Transverse colon (tissue), 4 donors: ENCODE measurements at regions not wholly inside any gene's neighbourhood (a gene's known extent, or its start where the extent isn't known, plus 50 kb on each side); places are given as distances from the start of the nearest gene placed in this dataset.

Source experiments
- DNase-seq: peaks from one replicate; pipeline ENCODE4 v3.0.0-alpha.2; 2019
- H3K27ac ChIP-seq, 4 donors: fragments of 200-600 bp; sonication (generic); 2 replicates each; pipeline ENCODE4 v1.5.1; 2016 to 2018; ENCODE audit warnings: inconsistent platforms in 4 of 4
- H3K27me3 ChIP-seq: fragments of 200-600 bp; sonication (generic); 2 replicates; pipeline ENCODE4 v1.5.1; 2017; ENCODE audit warnings: inconsistent platforms
- H3K36me3 ChIP-seq, 4 donors: fragments of 200-600 bp; sonication (generic); 2 replicates each; pipeline ENCODE4 v1.5.1; 2017 to 2019; ENCODE audit warnings: inconsistent platforms in 4 of 4
- H3K4me1 ChIP-seq, 4 donors: fragments of 200-600 bp; sonication (generic); 2 replicates each; pipeline ENCODE4 v1.5.1; 2017 to 2020; ENCODE audit warnings: inconsistent platforms in 4 of 4
- H3K4me3 ChIP-seq, 4 donors: fragments of 200-600 bp; sonication (generic); 1 replicate in 1 of 4; 2 replicates in 3 of 4; pipeline versions ENCODE4 v1.5.1 to v1.6.1; 2017 to 2019; ENCODE audit warnings: inconsistent platforms in 4 of 4
- H3K9me3 ChIP-seq, 2 donors: fragments of 200-600 bp; sonication (generic); 2 replicates each; pipeline ENCODE4 v1.5.1; 2017 to 2019; ENCODE audit warnings: inconsistent platforms in 2 of 2
- CTCF ChIP-seq, 5 experiments: fragments of 200-600 bp in 3 of 5; fragments of 450-650 bp in 2 of 5; sonication (generic) in 3 of 5; IDR thresholded peaks; 1 replicate in 2 of 5; 2 replicates in 3 of 5; pipeline ENCODE4 v1.5.1; 2016 to 2017; ENCODE audit warnings: antibody characterized with exemption in 5 of 5, inconsistent platforms in 3 of 5, mild to moderate bottlenecking in 2 of 5, moderate library complexity in 1 of 5
- EP300 ChIP-seq: sonication (generic); formaldehyde crosslinking; IDR thresholded peaks from one replicate; pipeline ENCODE4 v1.6.1; 2017; ENCODE audit warnings: antibody characterized with exemption, low read depth
- POLR2A ChIP-seq: fragments of 450-650 bp; IDR thresholded peaks from one replicate; pipeline ENCODE4 v1.6.1; 2016; ENCODE audit warnings: antibody characterized with exemption, mild to moderate bottlenecking, moderate library complexity
- POLR2AphosphoS5 ChIP-seq, 3 donors: sonication (generic); formaldehyde crosslinking; IDR thresholded peaks; one replicate each; pipeline ENCODE4 v1.6.1; 2016; ENCODE audit warnings: antibody characterized with exemption in 3 of 3
- WGBS, 2 donors: methylation state at CpG; one replicate each; pipeline ENCODE4 v1.1.5; 2018; ENCODE audit warnings: low coverage in 1 of 2; 5-methylcytosine and 5-hydroxymethylcytosine counted together
- in situ Hi-C, 4 donors: fragments of 200-750 bp; cut with MboI; loops; one replicate each; pipeline versions ENCODE4 v1.15.0 to v1.15.1; 2017; ENCODE audit warnings: low sequenced_read_pairs in 3 of 4, low pct_ligation_motif_present in 1 of 4, low pct_unique_long_range_greater_than_20kb in 1 of 4
- intact Hi-C: fragments of 100-400 bp; cut with DNase I; formaldehyde crosslinking; loops from one replicate; pipeline ENCODE4 v1.15.1; 2023; ENCODE audit warnings: low total_unique reads

- Histone ChIP-seq H3K27ac (no peak overlapping the region), H3K36me3 (no peaks in the 10 kb centered on the region), H3K27me3 (no peaks in the 10 kb centered on the region), H3K4me3 (no peak overlapping the region), H3K9me3 (no peaks in the 10 kb centered on the region), H3K4me1 (no peaks in the 10 kb centered on the region)
- WGBS, 2 donors = 53 to 68% methylated on average over 2 of the region's 2 CpGs
- intact Hi-C loops (no loop called here), in situ Hi-C loops (no loop called here)
- DNase-seq = no peak
- TF ChIP-seq EP300 = no peak
- no peak for TF ChIP-seq CTCF (IDR thresholded peaks at IDR 0.05)
- no peak for TF ChIP-seq POLR2AphosphoS5 (IDR thresholded peaks at IDR 0.05)
- TF ChIP-seq POLR2A = no peak
Measured at GRCh38 chr20:16197696-16198095, 375.6 kb downstream of the KIF16B start.

DNA sequence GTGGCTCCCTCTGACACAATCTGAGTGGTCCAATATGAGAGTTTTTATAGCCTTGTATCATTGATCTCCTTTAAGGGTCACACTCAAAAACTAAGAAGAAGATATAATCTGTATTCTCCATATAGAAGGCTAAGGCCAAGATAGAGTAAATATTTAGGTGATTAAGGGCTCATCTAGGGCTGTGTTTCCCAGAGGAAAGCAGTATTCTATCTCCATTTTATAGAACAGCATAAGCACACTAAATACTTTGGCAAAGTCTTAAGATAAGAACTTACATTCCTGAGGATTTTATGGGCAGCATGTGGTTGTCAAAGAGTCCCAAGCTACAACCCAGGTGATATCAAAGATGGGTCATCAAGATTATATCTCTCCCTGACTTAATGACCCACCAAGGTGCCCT is 377.6 kb downstream of the KIF16B start:
- intact Hi-C loops = no loop called here

GRCh38 chr20:16194617-16195360 is 378.5 kb downstream of the KIF16B start:
- no peak for DNase-seq
- Histone ChIP-seq H3K27me3 (no peaks in the 10 kb centered on the region), H3K4me3 (no peak overlapping the region), H3K36me3 (no peaks in the 10 kb centered on the region), H3K9me3 (no peaks in the 10 kb centered on the region), H3K27ac (no peak overlapping the region), H3K4me1 (no peaks in the 10 kb centered on the region)
- 65 to 88% methylated on average over 1 to 2 of the region's 2 CpGs for WGBS, 2 donors
- in situ Hi-C loops = no loop called here
- intact Hi-C loops = no loop called here
- TF ChIP-seq POLR2A (no peak), EP300 (no peak), CTCF (IDR thresholded peaks at IDR 0.05) (no peak), POLR2AphosphoS5 (IDR thresholded peaks at IDR 0.05) (no peak)

More for the DNA sequence above, 377.6 kb downstream of the KIF16B start:
- no peaks in the 10 kb centered on the region for H3K9me3 ChIP-seq
- TF ChIP-seq EP300 (no peak), POLR2A (no peak), CTCF (IDR thresholded peaks at IDR 0.05) (no peak), POLR2AphosphoS5 (IDR thresholded peaks at IDR 0.05) (no peak)
- no peaks in the 10 kb centered on the region for H3K4me1 ChIP-seq
- no peak overlapping the region for H3K27ac ChIP-seq
- in situ Hi-C loops = no loop called here
- DNase-seq = no peak
- H3K4me3 ChIP-seq = no peak overlapping the region
- H3K36me3 ChIP-seq = no peaks in the 10 kb centered on the region
- no peaks in the 10 kb centered on the region for H3K27me3 ChIP-seq

DNA sequence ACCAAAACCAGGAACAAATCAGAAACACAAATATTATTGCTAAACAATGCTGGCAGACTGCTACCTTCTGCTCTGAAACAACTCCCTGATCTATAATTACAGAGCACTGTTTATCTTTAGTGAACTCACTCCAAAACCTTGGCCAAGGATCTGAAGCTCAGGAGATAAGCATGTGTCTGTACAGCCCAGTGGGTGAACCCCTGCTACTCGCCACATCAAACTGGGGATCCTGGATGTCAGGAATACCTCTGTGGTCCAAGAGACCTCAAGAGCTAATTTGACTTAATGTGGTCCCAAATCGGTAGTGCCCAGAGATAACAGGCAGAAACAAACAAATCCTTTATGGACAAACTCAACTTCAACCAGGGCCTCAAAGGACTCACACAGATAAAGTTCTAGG is 381.8 kb downstream of the KIF16B start:
- no peak overlapping the region for H3K4me3 ChIP-seq
- no peaks in the 10 kb centered on the region for H3K4me1 ChIP-seq
- intact Hi-C loops = no loop called here
- no peak overlapping the region for H3K27ac ChIP-seq
- no peaks in the 10 kb centered on the region for H3K27me3 ChIP-seq
- in situ Hi-C loops = no loop called here
- H3K36me3 ChIP-seq = no peaks in the 10 kb centered on the region
- TF ChIP-seq EP300 = no peak
- TF ChIP-seq POLR2A = no peak
- TF ChIP-seq POLR2AphosphoS5 (IDR thresholded peaks at IDR 0.05) = no peak
- WGBS, 2 donors = 50 to 60% methylated on average over 1 to 2 of the region's 2 CpGs
- no peaks in the 10 kb centered on the region for H3K9me3 ChIP-seq
- no peak for DNase-seq

- H3K4me1 ChIP-seq = no peaks in the 10 kb centered on the region
- no peak overlapping the region for H3K27ac ChIP-seq
- DNase-seq = no peak
- H3K36me3 ChIP-seq = no peaks in the 10 kb centered on the region
- in situ Hi-C loops (no loop called here), intact Hi-C loops (no loop called here)
- H3K27me3 ChIP-seq = no peaks in the 10 kb centered on the region
- H3K4me3 ChIP-seq = no peak overlapping the region
- WGBS, 2 donors = 71% methylated on average over 4 of the region's 4 CpGs; no CpG with 5 or more reads in 1 of the 2 donors
- H3K9me3 ChIP-seq = no peaks in the 10 kb centered on the region
- TF ChIP-seq CTCF (IDR thresholded peaks at IDR 0.05) (no peak), POLR2AphosphoS5 (IDR thresholded peaks at IDR 0.05) (no peak), POLR2A (no peak), EP300 (no peak)
Measured at GRCh38 chr20:16189371-16189770, 383.9 kb downstream of the KIF16B start.
